SU-DHL-6 (cell line): ENCODE measurements at regions not wholly inside any gene's neighbourhood (a gene's known extent, or its start where the extent isn't known, plus 50 kb on each side); places are given as distances from the start of the nearest gene placed in this dataset.

ENCODE experiments used
- H2AFZ ChIP-seq: fragments of 200-600 bp; sonication (generic); 2 replicates; pipeline ENCODE4 v1.6.1; 2014; ENCODE audit warnings: low read depth, mild to moderate bottlenecking, moderate library complexity, mixed read lengths, antibody characterized with exemption, low read length; ENCODE audit not compliant: severe bottlenecking
- H3F3A ChIP-seq: fragments of 200-600 bp; shearing (Covaris generic); 2 replicates; pipeline ENCODE4 v1.6.0; 2016; ENCODE audit warnings: antibody characterized with exemption, mild to moderate bottlenecking; ENCODE audit not compliant: insufficient read depth
- H3K27ac ChIP-seq: fragments of 200-600 bp; sonication (generic); 2 replicates; pipeline ENCODE4 v1.5.1; 2016; ENCODE audit warnings: low read depth, mild to moderate bottlenecking, low read length, moderate library complexity, mixed read lengths
- H3K27me3 ChIP-seq: fragments of 200-600 bp; sonication (generic), shearing (Covaris generic); 2 replicates; pipeline ENCODE4 v1.6.0; 2014; ENCODE audit warnings: mild to moderate bottlenecking, low read length
- H3K36me3 ChIP-seq: fragments of 200-600 bp; sonication (generic); 2 replicates; pipeline ENCODE4 v1.6.1; 2014; ENCODE audit warnings: mild to moderate bottlenecking, low read length, mixed read lengths
- H3K4me2 ChIP-seq: fragments of 300-600, 200-600 bp; shearing (Covaris generic), sonication (generic); 2 replicates; pipeline ENCODE4 v1.6.0; 2014; ENCODE audit warnings: low read length, low read depth, mild to moderate bottlenecking; ENCODE audit not compliant: poor library complexity, severe bottlenecking
- H3K4me3 ChIP-seq: fragments of 200-600 bp; sonication (generic); 2 replicates; pipeline ENCODE4 v1.5.1; 2014; ENCODE audit warnings: antibody characterized with exemption, low read length, mild to moderate bottlenecking, mixed read lengths; ENCODE audit not compliant: insufficient read depth, poor library complexity, severe bottlenecking
- H3K79me2 ChIP-seq: fragments of 200-600 bp; sonication (generic); 2 replicates; pipeline ENCODE4 v1.6.1; 2014; ENCODE audit warnings: mild to moderate bottlenecking, low read length, moderate library complexity; ENCODE audit not compliant: insufficient read depth
- H3K9ac ChIP-seq: fragments of 200-600 bp; sonication (generic); 2 replicates; pipeline ENCODE4 v1.7.0; 2014; ENCODE audit warnings: mild to moderate bottlenecking, low read length
- H3K9me2 ChIP-seq: fragments of 200-600 bp; sonication (generic); replicated peaks from 2 replicates; pipeline ENCODE4 v1.6.1; 2014; ENCODE audit warnings: low read length; ENCODE audit not compliant: insufficient read depth
- H3K9me3 ChIP-seq: fragments of 200-600 bp; sonication (generic); 2 replicates; pipeline ENCODE4 v1.6.1; 2014; ENCODE audit warnings: low read length, mixed read lengths; ENCODE audit not compliant: insufficient read depth
- H4K20me1 ChIP-seq: fragments of 200-600 bp; sonication (generic); 2 replicates; pipeline ENCODE4 v1.6.1; 2014; ENCODE audit warnings: low read depth, mild to moderate bottlenecking, antibody characterized with exemption, low read length, moderate library complexity, mixed read lengths
- EZH2phosphoT487 ChIP-seq: fragments of 200-600 bp; sonication (generic), shearing (Covaris generic); conservative IDR thresholded peaks from 2 replicates; pipeline ENCODE4 v1.6.1; 2018; ENCODE audit warnings: mild to moderate bottlenecking, antibody characterized with exemption, low read length, moderate library complexity, mixed read lengths
- TF ChIP-seq, protein P1 (sequence below): fragments of 200-600 bp; sonication (generic); IDR thresholded peaks from one replicate; pipeline ENCODE4 v1.5.1; 2017; ENCODE audit warnings: antibody characterized with exemption, mild to moderate bottlenecking, low read length, moderate library complexity; ENCODE audit not compliant: insufficient read depth, poor library complexity, severe bottlenecking

- Histone ChIP-seq H3K27me3 (no peaks in the 10 kb centered on the region), H3K9me2 (no peaks in the 10 kb centered on the region), H3K9me3 (no peaks in the 10 kb centered on the region), H3K4me3 (no peak overlapping the region), H3K27ac (no peak overlapping the region), H2AFZ (no peak overlapping the region), H4K20me1 (no peaks in the 10 kb centered on the region), H3F3A (no peaks in the 10 kb centered on the region), H3K36me3 (no peaks in the 10 kb centered on the region), H3K9ac (no peak overlapping the region), H3K4me2 (no peak overlapping the region), H3K79me2 (no peaks in the 10 kb centered on the region)
- no peak for TF ChIP-seq EZH2phosphoT487
- TF ChIP-seq, protein P1, sequence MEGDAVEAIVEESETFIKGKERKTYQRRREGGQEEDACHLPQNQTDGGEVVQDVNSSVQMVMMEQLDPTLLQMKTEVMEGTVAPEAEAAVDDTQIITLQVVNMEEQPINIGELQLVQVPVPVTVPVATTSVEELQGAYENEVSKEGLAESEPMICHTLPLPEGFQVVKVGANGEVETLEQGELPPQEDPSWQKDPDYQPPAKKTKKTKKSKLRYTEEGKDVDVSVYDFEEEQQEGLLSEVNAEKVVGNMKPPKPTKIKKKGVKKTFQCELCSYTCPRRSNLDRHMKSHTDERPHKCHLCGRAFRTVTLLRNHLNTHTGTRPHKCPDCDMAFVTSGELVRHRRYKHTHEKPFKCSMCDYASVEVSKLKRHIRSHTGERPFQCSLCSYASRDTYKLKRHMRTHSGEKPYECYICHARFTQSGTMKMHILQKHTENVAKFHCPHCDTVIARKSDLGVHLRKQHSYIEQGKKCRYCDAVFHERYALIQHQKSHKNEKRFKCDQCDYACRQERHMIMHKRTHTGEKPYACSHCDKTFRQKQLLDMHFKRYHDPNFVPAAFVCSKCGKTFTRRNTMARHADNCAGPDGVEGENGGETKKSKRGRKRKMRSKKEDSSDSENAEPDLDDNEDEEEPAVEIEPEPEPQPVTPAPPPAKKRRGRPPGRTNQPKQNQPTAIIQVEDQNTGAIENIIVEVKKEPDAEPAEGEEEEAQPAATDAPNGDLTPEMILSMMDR: no peak
Observed at GRCh38 chr9:26158631-26159150, 480.4 kb upstream of the TUSC1 start.

- Histone ChIP-seq H3K79me2 (no peaks in the 10 kb centered on the region), H3F3A (no peaks in the 10 kb centered on the region), H3K27me3 (no peaks in the 10 kb centered on the region), H3K4me3 (no peak overlapping the region), H3K9me3 (no peaks in the 10 kb centered on the region), H3K9ac (no peak overlapping the region), H3K36me3 (no peaks in the 10 kb centered on the region), H3K4me2 (no peak overlapping the region), H4K20me1 (no peaks in the 10 kb centered on the region), H3K9me2 (no peaks in the 10 kb centered on the region), H3K27ac (no peak overlapping the region), H2AFZ (no peak overlapping the region)
- TF ChIP-seq EZH2phosphoT487: no peak
- TF ChIP-seq, protein P1: no peak
Observed at GRCh38 chr9:26157411-26157810, 479.2 kb upstream of the TUSC1 start.

- TF ChIP-seq, protein P1: no peak
- TF ChIP-seq EZH2phosphoT487: no peak
- H3K27ac ChIP-seq: no peak overlapping the region
- no peaks in the 10 kb centered on the region for H3K9me2 ChIP-seq
- H2AFZ ChIP-seq: no peak overlapping the region
- H3K27me3 ChIP-seq: no peaks in the 10 kb centered on the region
- no peaks in the 10 kb centered on the region for H4K20me1 ChIP-seq
- no peaks in the 10 kb centered on the region for H3K36me3 ChIP-seq
- no peaks in the 10 kb centered on the region for H3K79me2 ChIP-seq
- no peaks in the 10 kb centered on the region for H3F3A ChIP-seq
- H3K9ac ChIP-seq: no peak overlapping the region
- no peaks in the 10 kb centered on the region for H3K9me3 ChIP-seq
- no peak overlapping the region for H3K4me3 ChIP-seq
- H3K4me2 ChIP-seq: no peak overlapping the region
Observed at GRCh38 chr9:26152350-26152749, 474.1 kb upstream of the TUSC1 start.

- no peaks in the 10 kb centered on the region for H3K36me3 ChIP-seq
- H3K9me3 ChIP-seq: no peaks in the 10 kb centered on the region
- no peaks in the 10 kb centered on the region for H3K27me3 ChIP-seq
- H3K9ac ChIP-seq: no peak overlapping the region
- no peak overlapping the region for H2AFZ ChIP-seq
- TF ChIP-seq EZH2phosphoT487: no peak
- TF ChIP-seq, protein P1: no peak
- no peak overlapping the region for H3K27ac ChIP-seq
- H3K4me3 ChIP-seq: no peak overlapping the region
- no peak overlapping the region for H3K4me2 ChIP-seq
- no peaks in the 10 kb centered on the region for H3F3A ChIP-seq
- H3K9me2 ChIP-seq: no peaks in the 10 kb centered on the region
- H4K20me1 ChIP-seq: no peaks in the 10 kb centered on the region
- H3K79me2 ChIP-seq: no peaks in the 10 kb centered on the region
Observed at GRCh38 chr9:26148128-26148527, 469.9 kb upstream of the TUSC1 start.
